HepG2 (cell line): ENCODE measurements at regions not wholly inside any gene's neighbourhood (a gene's known extent, or its start where the extent isn't known, plus 50 kb on each side); places are given as distances from the start of the nearest gene placed in this dataset.

Experiments used
- ATAC-seq: fragments of 200-7000 bp; cut with Tn5 transposase; 3 replicates; pipeline ENCODE4 v1.9.1; 2020; ENCODE audit warnings: mild to moderate bottlenecking, moderate library complexity
- BruUV-seq: library from RNA; stranded (reverse); fragments of 400-500 nt; replicated peaks from 2 replicates; lab custom pipeline; 2021; lab: Mats Ljungman, UMichigan
- CTCF ChIA-PET: fragments of 300-600 bp; formaldehyde crosslinking; extraction: SDS; loops from one replicate; lab custom pipeline; 2021; ENCODE audit warnings: low total read pairs, inconsistent platforms, low intra/inter-chr PET ratio; lab: Yijun Ruan, JAX
- POLR2A ChIA-PET: fragments of 350-600 bp; sonication (Branson Sonifier 250); formaldehyde crosslinking; loops from one replicate; lab custom pipeline; 2020; ENCODE audit warnings: antibody characterized with exemption, inconsistent platforms; lab: Yijun Ruan, JAX
- DNase-seq: peaks from one replicate; pipeline ENCODE4 v3.0.0-alpha.2; 2015; ENCODE audit warnings: low spot score
- FAIRE-seq: peaks from 3 replicates; lab custom pipeline; 2011; peaks lifted over from hg19 to GRCh38; lab: Jason Lieb, UNC
- H2AFZ ChIP-seq: one replicate; pipeline ENCODE4 v1.6.1; 2011; ENCODE audit warnings: low read length, inconsistent platforms
- H3K27ac ChIP-seq: fragments of 300-600 bp; 3 replicates; pipeline ENCODE4 v1.8.0; 2011; ENCODE audit warnings: mixed run types, mild to moderate bottlenecking, mixed read lengths, low read length, inconsistent platforms; ENCODE audit not compliant: insufficient read depth; ENCODE audit errors: extremely low read length
- H3K27me3 ChIP-seq, 2 experiments: fragments of 200-600 bp in 1 of 2; 2 replicates in 1 of 2; 3 replicates in 1 of 2; pipeline versions ENCODE4 v1.6.0 to v1.8.0; 2011; ENCODE audit warnings: low read length in 2 of 2, mild to moderate bottlenecking in 2 of 2, moderate library complexity in 2 of 2, inconsistent platforms in 1 of 2; ENCODE audit not compliant: insufficient read depth in 2 of 2, control insufficient read depth in 1 of 2
- H3K36me3 ChIP-seq, 2 experiments: fragments of 200-600 bp in 1 of 2; replicated peaks in 1 of 2; 2 replicates in 1 of 2; 3 replicates in 1 of 2; pipeline versions ENCODE4 v1.5.1 to v1.8.0; 2011; ENCODE audit warnings: low read length in 2 of 2, inconsistent platforms in 1 of 2; ENCODE audit not compliant: insufficient read depth in 2 of 2, control insufficient read depth in 1 of 2
- H3K4me1 ChIP-seq: 2 replicates; pipeline ENCODE4 v1.5.1; 2012; ENCODE audit warnings: low read length, inconsistent platforms; ENCODE audit not compliant: insufficient read depth
- H3K4me2 ChIP-seq: 2 replicates; pipeline ENCODE4 v1.6.0; 2011; ENCODE audit warnings: low read depth, low read length, inconsistent platforms
- H3K4me3 ChIP-seq, 3 experiments: fragments of 200-600 bp in 1 of 3; sonication (generic), shearing (Covaris generic) in 1 of 3; replicated peaks in 1 of 3; 2 replicates each; pipeline ENCODE4 v1.5.1; 2011 to 2016; ENCODE audit warnings: low read length in 3 of 3, inconsistent platforms in 2 of 3, low read depth in 2 of 3, mild to moderate bottlenecking in 2 of 3, control low read depth in 1 of 3, mixed read lengths in 1 of 3; ENCODE audit not compliant: insufficient read depth in 1 of 3
- H3K79me2 ChIP-seq: one replicate; pipeline ENCODE4 v1.6.1; 2011; ENCODE audit warnings: low read length, inconsistent platforms; ENCODE audit not compliant: insufficient read depth
- H3K9ac ChIP-seq: 2 replicates; pipeline ENCODE4 v1.6.0; 2011; ENCODE audit warnings: mild to moderate bottlenecking, low read depth, low read length, inconsistent platforms; ENCODE audit not compliant: insufficient read depth
- H3K9me3 ChIP-seq: 2 replicates; pipeline ENCODE4 v1.5.1; 2012; ENCODE audit warnings: mild to moderate bottlenecking, low read length
- H4K20me1 ChIP-seq: 2 replicates; pipeline ENCODE4 v1.6.0; 2011; ENCODE audit warnings: inconsistent platforms, mild to moderate bottlenecking, low read length, moderate library complexity; ENCODE audit not compliant: insufficient read depth
- AGO1 ChIP-seq: fragments of 200-400 bp; formaldehyde crosslinking; IDR thresholded peaks from 2 replicates; pipeline ENCODE4 v1.6.1; 2017; ENCODE audit warnings: mild to moderate bottlenecking, low read depth, low read length, moderate library complexity; ENCODE audit not compliant: poor library complexity, severe bottlenecking
- ATF3 ChIP-seq: sonication (generic); formaldehyde crosslinking; IDR thresholded peaks from 2 replicates; pipeline ENCODE4 v1.4.0; 2020; ENCODE audit warnings: missing genetic modification reagents
- DMAP1 ChIP-seq: IDR thresholded peaks from 2 replicates; pipeline ENCODE4 v1.6.1; 2016
- ETV6 ChIP-seq: sonication (generic); formaldehyde crosslinking; conservative IDR thresholded peaks from 2 replicates; pipeline ENCODE4 v1.4.0; 2020; ENCODE audit warnings: missing genetic modification reagents
- LCORL ChIP-seq, 2 experiments: fragments of 450-650 bp in 1 of 2; sonication (generic) in 1 of 2; formaldehyde crosslinking in 1 of 2; IDR thresholded peaks; 2 replicates each; pipeline versions ENCODE4 v1.5.0 to v1.6.1; 2017 to 2020; ENCODE audit warnings: antibody characterized with exemption in 1 of 2, missing genetic modification reagents in 1 of 2
- MYC ChIP-seq: sonication (generic); formaldehyde crosslinking; IDR thresholded peaks from 2 replicates; pipeline ENCODE4 v1.9.0; 2021; ENCODE audit warnings: missing genetic modification reagents, borderline replicate concordance
- TFAP4 ChIP-seq: sonication (generic); IDR thresholded peaks from 2 replicates; pipeline ENCODE4 v1.6.1; 2016; ENCODE audit warnings: low read depth, borderline replicate concordance
- ZBTB3 ChIP-seq: sonication (generic); formaldehyde crosslinking; IDR thresholded peaks from 2 replicates; pipeline ENCODE4 v1.4.0; 2020; ENCODE audit warnings: low read depth, mild to moderate bottlenecking, moderate library complexity, missing genetic modification reagents, borderline replicate concordance
- ZBTB39 ChIP-seq: sonication (generic); formaldehyde crosslinking; IDR thresholded peaks from 2 replicates; pipeline ENCODE4 v1.5.0; 2020; ENCODE audit warnings: missing genetic modification reagents
- ZNF670 ChIP-seq: sonication (generic); formaldehyde crosslinking; IDR thresholded peaks from 2 replicates; pipeline ENCODE4 v1.8.0; 2022; ENCODE audit warnings: mild to moderate bottlenecking, missing genetic modification reagents, borderline replicate concordance
- ZNF75D ChIP-seq: sonication (generic); formaldehyde crosslinking; IDR thresholded peaks from 2 replicates; pipeline ENCODE4 v1.8.1; 2023; ENCODE audit warnings: missing genetic modification reagents, mild to moderate bottlenecking, borderline replicate concordance
- WGBS: methylation state at CpG from one replicate; pipeline ENCODE4 v1.1.6; 2017; ENCODE audit warnings: low lambda C conversion rate; 5-methylcytosine and 5-hydroxymethylcytosine counted together
- in situ Hi-C: cut with HindIII; loops from 2 replicates; pipeline ENCODE4 v1.10.0; 2017; ENCODE audit warnings: low pct_unique_long_range_greater_than_20kb; ENCODE audit not compliant: extremely low pct_ligation_motif_present
- intact Hi-C: fragments of 100-400 bp; cut with micrococcal nuclease; formaldehyde crosslinking; loops from one replicate; pipeline ENCODE4 v1.10.0; 2022; ENCODE audit not compliant: unreplicated experiment

GRCh38 chr10:28859791-28860190, 182.5 kb downstream of the BAMBI start:
- ATAC-seq (no peak), DNase-seq (no peak), FAIRE-seq (no peak)
- 41% methylated on average over 5 of the region's 5 CpGs for WGBS
- no TSS peak for BruUV-seq
- Histone ChIP-seq H3K9me3 (no peaks in the 10 kb centered on the region), H3K4me1 (0 out of 2 replicates have a peak, but pooled peaks cover 6% of the 10 kb centered on the region), H3K79me2 (no peaks in the 10 kb centered on the region), H3K27ac (no peak overlapping the region), H3K36me3 (no peaks in the 10 kb centered on the region), H2AFZ (no peak overlapping the region), H3K27me3 (peaks cover 1% of the 10 kb centered on the region in 2 experiments; a peak in 2 of 5 replicates), H3K9ac (no peak overlapping the region), H4K20me1 (no peaks in the 10 kb centered on the region), H3K4me3 (no peak overlapping the region), H3K4me2 (no peak overlapping the region)
- in situ Hi-C loops (no loop called here), intact Hi-C loops (no loop called here)
- POLR2A ChIA-PET: no interaction called here
- no peak for TF ChIP-seq AGO1
- TF ChIP-seq DMAP1 (CRISPR knock-in tag): no peak
- TF ChIP-seq ETV6 (CRISPR knock-in tag): no peak
- no peak for TF ChIP-seq ZNF75D (CRISPR knock-in tag)
- TF ChIP-seq TFAP4: no peak
- TF ChIP-seq MYC: no peak
- no peak for TF ChIP-seq ATF3 (CRISPR knock-in tag)
- TF ChIP-seq ZBTB39 (CRISPR knock-in tag): no peak
- no peak for TF ChIP-seq ZBTB3 (CRISPR knock-in tag)
- TF ChIP-seq ZNF670: no peak
- TF ChIP-seq LCORL (IDR thresholded peaks at IDR 0.05): no peak
- TF ChIP-seq LCORL (CRISPR knock-in tag; IDR thresholded peaks at IDR 0.05): no peak
- CTCF ChIA-PET: no interaction called here
